H1 (cell line): ENCODE measurements at regions not wholly inside any gene's neighbourhood (a gene's known extent, or its start where the extent isn't known, plus 50 kb on each side); places are given as distances from the start of the nearest gene placed in this dataset.

Source experiments
- CTCF ChIA-PET: fragments of 300-600 bp; sonication (Branson Sonifier 250); formaldehyde crosslinking; loops from one replicate; lab custom pipeline; 2021; ENCODE audit not compliant: partially characterized antibody; lab: Charles Lee
- POLR2A ChIA-PET: fragments of 300-600 bp; sonication (Branson Sonifier 250); formaldehyde crosslinking; loops from one replicate; lab custom pipeline; 2021; ENCODE audit warnings: inconsistent platforms; ENCODE audit not compliant: partially characterized antibody; lab: Charles Lee
- DNase-seq, 2 experiments: peaks; one replicate each; pipeline versions ENCODE4 v3.0.0 to v3.0.0-alpha.2; 2010 to 2022; ENCODE audit warnings: low spot score in 2 of 2, low read depth in 1 of 2, mixed read lengths in 1 of 2
- FAIRE-seq: peaks from 2 replicates; lab custom pipeline; 2011; peaks lifted over from hg19 to GRCh38; lab: Jason Lieb, UNC
- H2AFZ ChIP-seq: 2 replicates; pipeline ENCODE4 v1.8.1; 2012; ENCODE audit warnings: low read length, inconsistent platforms
- H2AK5ac ChIP-seq: 2 replicates; pipeline ENCODE4 v1.6.1; 2013; ENCODE audit warnings: low read depth, low read length
- H2BK120ac ChIP-seq: replicated peaks from 2 replicates; pipeline ENCODE3; 2013; ENCODE audit warnings: low read depth, low read length, inconsistent platforms
- H2BK12ac ChIP-seq: 2 replicates; pipeline ENCODE4 v1.6.1; 2013; ENCODE audit warnings: low read depth, low read length
- H2BK15ac ChIP-seq: 2 replicates; pipeline ENCODE4 v1.6.1; 2013; ENCODE audit warnings: low read length
- H2BK20ac ChIP-seq: 2 replicates; pipeline ENCODE4 v1.6.1; 2013; ENCODE audit warnings: low read length
- H2BK5ac ChIP-seq: 2 replicates; pipeline ENCODE4 v1.6.1; 2013; ENCODE audit warnings: low read depth, low read length
- H3K14ac ChIP-seq: 2 replicates; pipeline ENCODE4 v1.6.1; 2013; ENCODE audit warnings: inconsistent platforms; ENCODE audit not compliant: insufficient read length
- H3K18ac ChIP-seq: 2 replicates; pipeline ENCODE4 v1.6.1; 2013; ENCODE audit warnings: low read length; ENCODE audit errors: extremely low read depth
- H3K23ac ChIP-seq: 2 replicates; pipeline ENCODE4 v1.6.1; 2013; ENCODE audit warnings: inconsistent platforms; ENCODE audit not compliant: insufficient read length
- H3K23me2 ChIP-seq: 2 replicates; pipeline ENCODE4 v1.6.1; 2013; ENCODE audit warnings: low read depth, low read length
- H3K27ac ChIP-seq: 2 replicates; pipeline ENCODE4 v1.6.1; 2011; ENCODE audit warnings: low read depth, low read length, inconsistent platforms
- H3K27me3 ChIP-seq, 4 experiments: replicated peaks in 1 of 4; 1 replicate in 1 of 4; 2 replicates in 3 of 4; pipeline versions ENCODE4 v1.6.1 to v1.8.1; 2011 to 2013; ENCODE audit warnings: low read length in 3 of 4, mild to moderate bottlenecking in 3 of 4, inconsistent platforms in 2 of 4, mixed read lengths in 2 of 4, moderate library complexity in 1 of 4; ENCODE audit not compliant: control insufficient read depth in 3 of 4, insufficient read depth in 3 of 4; ENCODE audit errors: extremely low read depth in 1 of 4
- H3K36me3 ChIP-seq, 4 experiments: 2 replicates each; pipeline versions ENCODE4 v1.6.1 to v1.8.1; 2011 to 2013; ENCODE audit warnings: mild to moderate bottlenecking in 4 of 4, low read length in 3 of 4, moderate library complexity in 2 of 4, control low read depth in 1 of 4, inconsistent platforms in 1 of 4; ENCODE audit not compliant: insufficient read depth in 4 of 4, control insufficient read depth in 2 of 4
- H3K4ac ChIP-seq: replicated peaks from 2 replicates; pipeline ENCODE3; 2013; ENCODE audit warnings: low read length, low read depth, mixed read lengths, inconsistent platforms; ENCODE audit not compliant: insufficient read length
- H3K4me1 ChIP-seq, 4 experiments: replicated peaks in 1 of 4; 1 replicate in 1 of 4; 2 replicates in 3 of 4; pipeline versions ENCODE4 v1.6.1 to v1.8.1; 2011 to 2013; ENCODE audit warnings: low read length in 3 of 4, inconsistent platforms in 2 of 4, mixed read lengths in 1 of 4; ENCODE audit not compliant: insufficient read depth in 4 of 4, control insufficient read depth in 3 of 4
- H3K4me2 ChIP-seq, 2 experiments: 2 replicates each; pipeline versions ENCODE4 v1.6.1 to v1.8.1; 2011 to 2013; ENCODE audit warnings: low read depth in 2 of 2, low read length in 2 of 2, control low read depth in 1 of 2, inconsistent platforms in 1 of 2, mild to moderate bottlenecking in 1 of 2; ENCODE audit not compliant: insufficient read depth in 1 of 2
- H3K4me3 ChIP-seq, 4 experiments: fragments of 200-600, 300-600 bp in 1 of 4; sonication (generic), shearing (Covaris generic), sonication (Bioruptor Twin) in 1 of 4; 2 replicates each; pipeline versions ENCODE4 v1.5.1 to v1.8.1; 2011 to 2016; ENCODE audit warnings: low read length in 4 of 4, low read depth in 3 of 4, control low read depth in 2 of 4, inconsistent platforms in 2 of 4, mild to moderate bottlenecking in 2 of 4, mixed read lengths in 1 of 4, moderate library complexity in 1 of 4; ENCODE audit not compliant: insufficient read depth in 2 of 4; ENCODE audit errors: extremely low read depth in 1 of 4
- H3K56ac ChIP-seq: replicated peaks from 2 replicates; pipeline ENCODE3; 2013; ENCODE audit warnings: low read depth, mild to moderate bottlenecking, mixed read lengths, low read length, inconsistent platforms; ENCODE audit not compliant: insufficient read length
- H3K79me1 ChIP-seq: 2 replicates; pipeline ENCODE4 v1.6.1; 2013; ENCODE audit warnings: low read depth, low read length, control low read depth
- H3K79me2 ChIP-seq, 2 experiments: 2 replicates each; pipeline versions ENCODE4 v1.6.1 to v1.8.1; 2012 to 2013; ENCODE audit warnings: low read length in 2 of 2, mild to moderate bottlenecking in 2 of 2, inconsistent platforms in 1 of 2; ENCODE audit not compliant: insufficient read depth in 2 of 2, control insufficient read depth in 1 of 2
- H3K9ac ChIP-seq, 4 experiments: replicated peaks in 1 of 4; 1 replicate in 1 of 4; 2 replicates in 3 of 4; pipeline versions ENCODE4 v1.6.1 to v1.8.1; 2011 to 2013; ENCODE audit warnings: low read depth in 3 of 4, low read length in 3 of 4, control low read depth in 2 of 4, mild to moderate bottlenecking in 2 of 4, moderate library complexity in 2 of 4, inconsistent platforms in 1 of 4; ENCODE audit errors: extremely low read depth in 1 of 4
- H3K9me3 ChIP-seq, 2 experiments: 2 replicates each; pipeline versions ENCODE4 v1.6.1 to v1.8.1; 2012 to 2013; ENCODE audit warnings: mild to moderate bottlenecking in 2 of 2, moderate library complexity in 2 of 2, control low read depth in 1 of 2, inconsistent platforms in 1 of 2, low read depth in 1 of 2, low read length in 1 of 2, mixed read lengths in 1 of 2; ENCODE audit not compliant: insufficient read depth in 2 of 2
- H4K20me1 ChIP-seq, 2 experiments: replicated peaks in 1 of 2; 2 replicates each; pipeline versions ENCODE3 to v1.8.1; 2011 to 2013; ENCODE audit warnings: inconsistent platforms in 2 of 2, low read length in 2 of 2, mild to moderate bottlenecking in 1 of 2; ENCODE audit not compliant: insufficient read depth in 2 of 2, control insufficient read depth in 1 of 2
- H4K5ac ChIP-seq: 2 replicates; pipeline ENCODE4 v1.6.1; 2013; ENCODE audit warnings: low read length, low read depth, mixed read lengths, inconsistent platforms; ENCODE audit not compliant: insufficient read length
- H4K8ac ChIP-seq: 2 replicates; pipeline ENCODE4 v1.8.0; 2013; ENCODE audit warnings: mild to moderate bottlenecking, moderate library complexity, low read length, inconsistent platforms; ENCODE audit not compliant: insufficient read depth; ENCODE audit errors: extremely low read depth
- H4K91ac ChIP-seq: replicated peaks from 2 replicates; pipeline ENCODE3; 2013; ENCODE audit warnings: low read length, mixed read lengths, inconsistent platforms; ENCODE audit not compliant: insufficient read length
- ASH2L ChIP-seq: fragments of 200-600, 300-600 bp; sonication (generic); IDR thresholded peaks from one replicate; pipeline ENCODE4 v1.7.1; 2017; ENCODE audit warnings: low read length
- HDAC2 ChIP-seq, 2 experiments: fragments of 300-600 bp in 1 of 2; sonication (generic) in 1 of 2; IDR thresholded peaks; 2 replicates each; pipeline ENCODE4 v1.6.1; 2011 to 2012; ENCODE audit warnings: low read depth in 2 of 2, low read length in 2 of 2, mild to moderate bottlenecking in 2 of 2, moderate library complexity in 2 of 2, borderline replicate concordance in 1 of 2, inconsistent platforms in 1 of 2
- WGBS, 2 experiments: shearing (Covaris generic) in 1 of 2; methylation state at CpG; one replicate each; pipeline versions ENCODE4 v1.1.6 to v1.1.7; 2013 to 2015; ENCODE audit warnings: low lambda C conversion rate in 2 of 2, mixed read lengths in 2 of 2, inconsistent platforms in 1 of 2, low coverage in 1 of 2, missing lambda C conversion rate in 1 of 2; ENCODE audit not compliant: insufficient replicate concordance in 2 of 2, insufficient coverage in 1 of 2, insufficient read length in 1 of 2; ENCODE audit errors: extremely low coverage in 1 of 2, missing lambda C conversion rate in 1 of 2; 5-methylcytosine and 5-hydroxymethylcytosine counted together

DNA sequence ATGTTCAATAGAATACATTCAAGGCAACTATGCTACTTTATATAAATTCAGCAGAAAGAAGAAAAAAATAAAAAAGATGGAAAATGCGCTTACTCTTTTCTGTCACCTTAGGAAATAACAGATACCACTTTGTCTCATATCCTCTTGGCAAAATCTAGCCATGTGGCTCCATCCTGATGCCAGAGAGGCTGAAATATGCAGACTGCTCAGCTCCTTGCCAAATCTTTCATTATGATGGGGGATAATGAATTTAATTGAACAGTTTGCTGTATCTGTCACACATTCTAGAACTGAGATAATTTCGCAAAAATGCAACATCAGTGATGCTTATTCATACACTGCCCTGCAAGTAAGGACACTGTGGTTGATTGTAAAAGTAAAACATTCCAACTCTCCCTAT is 1081.5 kb downstream of the PLOD2 start:
- FAIRE-seq (no peak), DNase-seq (no peak)
- H3K4me3 ChIP-seq = no peak overlapping the region
- CTCF ChIA-PET = no interaction called here
- no peak overlapping the region for H3K23ac ChIP-seq
- no peak overlapping the region for H3K9ac ChIP-seq
- H3K4me2 ChIP-seq = no peak overlapping the region
- H2BK12ac ChIP-seq = no peak overlapping the region
- H4K5ac ChIP-seq = no peak overlapping the region
- no peak overlapping the region for H2BK120ac ChIP-seq
- H3K9me3 ChIP-seq = no peaks in the 10 kb centered on the region
- H3K4me1 ChIP-seq = no peaks in the 10 kb centered on the region
- no peaks in the 10 kb centered on the region for H3K23me2 ChIP-seq
- no peaks in the 10 kb centered on the region for H3K79me1 ChIP-seq
- no peak overlapping the region for H2BK5ac ChIP-seq
- H3K79me2 ChIP-seq = no peaks in the 10 kb centered on the region
- H4K91ac ChIP-seq = no peak overlapping the region
- no peak overlapping the region for H2BK15ac ChIP-seq
- H4K20me1 ChIP-seq = no peaks in the 10 kb centered on the region
- POLR2A ChIA-PET = no interaction called here
- no peak overlapping the region for H2BK20ac ChIP-seq
- H2AK5ac ChIP-seq = no peak overlapping the region
- H3K27ac ChIP-seq = no peak overlapping the region
- no peak overlapping the region for H3K14ac ChIP-seq
- H3K27me3 ChIP-seq = no peaks in the 10 kb centered on the region
- H4K8ac ChIP-seq = no peak overlapping the region
- no peak overlapping the region for H3K4ac ChIP-seq
- no peak overlapping the region for H3K18ac ChIP-seq
- no peak overlapping the region for H3K56ac ChIP-seq
- H3K36me3 ChIP-seq = no peaks in the 10 kb centered on the region
- H2AFZ ChIP-seq = no peak overlapping the region; the same call in 1 of the 2 replicates
- TF ChIP-seq ASH2L (no peak), HDAC2 (IDR thresholded peaks at IDR 0.05; ENCODE audit: borderline replicate concordance in 1 of 2, low read depth in 2 of 2, low read length in 2 of 2) (no peak)
- WGBS, 2 experiments = 88% methylated on average over 2 of the region's 2 CpGs; no CpG with 5 or more reads in 1 of the 2 experiments
